ENCODE measurements at regions not wholly inside any gene's neighbourhood (a gene's known extent, or its start where the extent isn't known, plus 50 kb on each side); places are given as distances from the start of the nearest gene placed in this dataset.

- H3K4me3 ChIP-seq = no peak overlapping the region
- H3K4me1 ChIP-seq = no peaks in the 10 kb centered on the region
- no peaks in the 10 kb centered on the region for H3K27me3 ChIP-seq
- H3K9me3 ChIP-seq = no peaks in the 10 kb centered on the region
- TF ChIP-seq POLR2AphosphoS5 (IDR thresholded peaks at IDR 0.05) = no peak
- no peak for TF ChIP-seq POLR2A (IDR thresholded peaks at IDR 0.05)
- no peak for TF ChIP-seq EP300 (IDR thresholded peaks at IDR 0.05; ENCODE audit: low read depth)
- TF ChIP-seq, protein P1, sequence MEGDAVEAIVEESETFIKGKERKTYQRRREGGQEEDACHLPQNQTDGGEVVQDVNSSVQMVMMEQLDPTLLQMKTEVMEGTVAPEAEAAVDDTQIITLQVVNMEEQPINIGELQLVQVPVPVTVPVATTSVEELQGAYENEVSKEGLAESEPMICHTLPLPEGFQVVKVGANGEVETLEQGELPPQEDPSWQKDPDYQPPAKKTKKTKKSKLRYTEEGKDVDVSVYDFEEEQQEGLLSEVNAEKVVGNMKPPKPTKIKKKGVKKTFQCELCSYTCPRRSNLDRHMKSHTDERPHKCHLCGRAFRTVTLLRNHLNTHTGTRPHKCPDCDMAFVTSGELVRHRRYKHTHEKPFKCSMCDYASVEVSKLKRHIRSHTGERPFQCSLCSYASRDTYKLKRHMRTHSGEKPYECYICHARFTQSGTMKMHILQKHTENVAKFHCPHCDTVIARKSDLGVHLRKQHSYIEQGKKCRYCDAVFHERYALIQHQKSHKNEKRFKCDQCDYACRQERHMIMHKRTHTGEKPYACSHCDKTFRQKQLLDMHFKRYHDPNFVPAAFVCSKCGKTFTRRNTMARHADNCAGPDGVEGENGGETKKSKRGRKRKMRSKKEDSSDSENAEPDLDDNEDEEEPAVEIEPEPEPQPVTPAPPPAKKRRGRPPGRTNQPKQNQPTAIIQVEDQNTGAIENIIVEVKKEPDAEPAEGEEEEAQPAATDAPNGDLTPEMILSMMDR (IDR thresholded peaks at IDR 0.05) = no peak
- in situ Hi-C loops (cut with MboI; ENCODE audit: low pct_ligation_motif_present in 1 of 4, low pct_unique_long_range_greater_than_20kb in 1 of 4, low sequenced_read_pairs in 3 of 4) = no loop called here
- intact Hi-C loops (cut with DNase I; ENCODE audit: low total_unique reads) = no loop called here
- no peaks in the 10 kb centered on the region for H3K36me3 ChIP-seq
- no peak overlapping the region for H3K27ac ChIP-seq
- no peak for DNase-seq
Observed at GRCh38 chr7:17460001-17460400, 161.5 kb downstream of the AHR start.

- no peak for TF ChIP-seq POLR2A (IDR thresholded peaks at IDR 0.05)
- no peak for TF ChIP-seq POLR2AphosphoS5 (IDR thresholded peaks at IDR 0.05)
- TF ChIP-seq EP300 (IDR thresholded peaks at IDR 0.05; ENCODE audit: low read depth) = no peak
- TF ChIP-seq, protein P1 (IDR thresholded peaks at IDR 0.05) = no peak
- Histone ChIP-seq H3K36me3 (no peaks in the 10 kb centered on the region), H3K4me1 (no peaks in the 10 kb centered on the region), H3K27me3 (no peaks in the 10 kb centered on the region), H3K9me3 (no peaks in the 10 kb centered on the region), H3K4me3 (no peak overlapping the region), H3K27ac (no peak overlapping the region)
- no peak for DNase-seq
- in situ Hi-C loops (cut with MboI; ENCODE audit: low pct_ligation_motif_present in 1 of 4, low pct_unique_long_range_greater_than_20kb in 1 of 4, low sequenced_read_pairs in 3 of 4) (no loop called here), intact Hi-C loops (cut with DNase I; ENCODE audit: low total_unique reads) (no loop called here)
- WGBS, 2 donors (ENCODE audit: low coverage in 1 of 2) = 93% methylated on average over 4 of the region's 4 CpGs; no CpG with 5 or more reads in 1 of the 2 donors
Observed at GRCh38 chr7:17460665-17461064, 162.2 kb downstream of the AHR start.

DNA sequence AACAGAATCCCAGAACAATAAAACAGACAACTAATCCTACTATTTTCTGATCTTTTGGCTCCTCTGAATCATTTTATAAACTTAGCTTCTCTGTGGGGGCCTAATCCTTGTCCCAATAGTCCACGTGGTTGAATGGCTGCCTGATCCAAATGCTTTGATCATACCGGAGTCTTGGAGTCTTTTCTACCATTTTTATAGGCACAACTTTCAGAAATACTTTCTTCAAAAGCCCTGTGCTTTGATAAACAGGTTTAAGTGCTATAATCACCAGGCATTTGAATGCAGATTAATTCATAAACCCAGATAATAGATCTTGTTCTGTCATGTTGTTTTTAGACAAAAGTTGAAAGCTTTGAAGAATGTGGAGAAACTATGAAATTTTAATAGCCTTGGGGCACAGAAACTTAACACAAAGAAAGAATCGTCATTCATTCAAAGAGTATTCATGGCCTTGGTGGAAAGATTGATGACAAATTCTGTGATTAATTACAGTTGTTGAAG lies 163.7 kb downstream of the AHR start:
- no peak for DNase-seq
- in situ Hi-C loops (cut with MboI; ENCODE audit: low pct_ligation_motif_present in 1 of 4, low pct_unique_long_range_greater_than_20kb in 1 of 4, low sequenced_read_pairs in 3 of 4) = no loop called here
- Histone ChIP-seq H3K4me3 (no peak overlapping the region), H3K9me3 (no peaks in the 10 kb centered on the region), H3K36me3 (no peaks in the 10 kb centered on the region), H3K4me1 (no peaks in the 10 kb centered on the region), H3K27ac (no peak overlapping the region), H3K27me3 (no peaks in the 10 kb centered on the region)
- TF ChIP-seq EP300 (IDR thresholded peaks at IDR 0.05; ENCODE audit: low read depth) (no peak), POLR2AphosphoS5 (IDR thresholded peaks at IDR 0.05) (no peak), POLR2A (IDR thresholded peaks at IDR 0.05) (no peak)
- TF ChIP-seq, protein P1 (IDR thresholded peaks at IDR 0.05) = no peak
- 59 to 73% methylated on average over 3 of the region's 3 CpGs for WGBS, 2 donors (ENCODE audit: low coverage in 1 of 2)
- intact Hi-C loops (cut with DNase I; ENCODE audit: low total_unique reads) = no loop called here

DNA sequence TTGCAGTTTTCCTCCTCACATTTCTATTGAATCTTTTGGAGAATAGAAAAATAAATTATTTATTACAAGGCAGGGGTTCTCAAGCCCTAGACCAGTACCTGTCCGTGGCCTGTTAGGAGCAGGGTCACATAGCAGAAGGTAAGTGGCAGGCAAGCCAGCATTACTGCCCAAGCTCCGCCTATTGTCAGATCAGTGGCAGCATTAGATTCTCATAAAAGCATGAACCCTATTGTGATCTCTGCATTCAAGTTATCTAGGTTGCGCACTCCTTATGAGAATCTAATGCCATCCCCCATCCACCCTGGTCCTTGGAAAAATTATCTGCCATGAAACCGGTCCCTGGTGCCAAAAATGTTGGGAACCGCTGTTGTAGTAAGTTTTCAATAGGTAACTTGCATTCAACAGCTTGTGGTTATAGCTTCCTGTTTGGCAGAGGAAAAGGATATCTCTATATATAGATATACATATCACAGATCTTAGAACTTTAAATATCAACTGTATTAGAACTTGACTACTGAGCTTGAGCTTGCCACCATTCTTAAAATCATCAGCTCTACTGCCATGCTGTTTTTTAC lies 165.1 kb downstream of the AHR start:
- 75 to 86% methylated on average over 2 to 5 of the region's 5 CpGs for WGBS, 2 donors (ENCODE audit: low coverage in 1 of 2)
- H3K27me3 ChIP-seq = no peaks in the 10 kb centered on the region
- DNase-seq = no peak
- TF ChIP-seq, protein P1 (IDR thresholded peaks at IDR 0.05) = no peak
- TF ChIP-seq POLR2A (IDR thresholded peaks at IDR 0.05) = no peak
- TF ChIP-seq EP300 (IDR thresholded peaks at IDR 0.05; ENCODE audit: low read depth) = no peak
- TF ChIP-seq POLR2AphosphoS5 (IDR thresholded peaks at IDR 0.05) = no peak
- no peaks in the 10 kb centered on the region for H3K36me3 ChIP-seq
- H3K4me3 ChIP-seq = no peak overlapping the region
- H3K27ac ChIP-seq = no peak overlapping the region
- H3K4me1 ChIP-seq = no peaks in the 10 kb centered on the region
- intact Hi-C loops (cut with DNase I; ENCODE audit: low total_unique reads) (no loop called here), in situ Hi-C loops (cut with MboI; ENCODE audit: low pct_ligation_motif_present in 1 of 4, low pct_unique_long_range_greater_than_20kb in 1 of 4, low sequenced_read_pairs in 3 of 4) (no loop called here)
- H3K9me3 ChIP-seq = no peaks in the 10 kb centered on the region
